ENCODE measurements at regions not wholly inside any gene's neighbourhood (a gene's known extent, or its start where the extent isn't known, plus 50 kb on each side); places are given as distances from the start of the nearest gene placed in this dataset.

GRCh38 chr3:148381051-148381450 is 316.7 kb upstream of the AGTR1 start:
- TF ChIP-seq EZH2 (IDR thresholded peaks at IDR 0.05; ENCODE audit: low read length) (no peak), CTCF (optimal IDR thresholded peaks at IDR 0.05 in 1 of 3, IDR thresholded peaks at IDR 0.05 in 1 of 3, conservative IDR thresholded peaks at IDR 0.05 in 1 of 3; ENCODE audit: extremely low read depth in 1 of 3, insufficient read depth in 2 of 3, low read length in 3 of 3) (no peak)

Measured in keratinocyte (primary cell).